HepG2 (cell line): ENCODE measurements at regions not wholly inside any gene's neighbourhood (a gene's known extent, or its start where the extent isn't known, plus 50 kb on each side); places are given as distances from the start of the nearest gene placed in this dataset.

ENCODE experiments used
- ATAC-seq: fragments of 200-7000 bp; cut with Tn5 transposase; 3 replicates; pipeline ENCODE4 v1.9.1; 2020; ENCODE audit warnings: mild to moderate bottlenecking, moderate library complexity
- BruUV-seq: library from RNA; stranded (reverse); fragments of 400-500 nt; replicated peaks from 2 replicates; lab custom pipeline; 2021; lab: Mats Ljungman, UMichigan
- CTCF ChIA-PET: fragments of 300-600 bp; formaldehyde crosslinking; extraction: SDS; loops from one replicate; lab custom pipeline; 2021; ENCODE audit warnings: low total read pairs, inconsistent platforms, low intra/inter-chr PET ratio; lab: Yijun Ruan, JAX
- POLR2A ChIA-PET: fragments of 350-600 bp; sonication (Branson Sonifier 250); formaldehyde crosslinking; loops from one replicate; lab custom pipeline; 2020; ENCODE audit warnings: antibody characterized with exemption, inconsistent platforms; lab: Yijun Ruan, JAX
- DNase-seq: peaks from one replicate; pipeline ENCODE4 v3.0.0-alpha.2; 2015; ENCODE audit warnings: low spot score
- FAIRE-seq: peaks from 3 replicates; lab custom pipeline; 2011; peaks lifted over from hg19 to GRCh38; lab: Jason Lieb, UNC
- H2AFZ ChIP-seq: one replicate; pipeline ENCODE4 v1.6.1; 2011; ENCODE audit warnings: low read length, inconsistent platforms
- H3K27ac ChIP-seq: fragments of 300-600 bp; 3 replicates; pipeline ENCODE4 v1.8.0; 2011; ENCODE audit warnings: mixed run types, mild to moderate bottlenecking, mixed read lengths, low read length, inconsistent platforms; ENCODE audit not compliant: insufficient read depth; ENCODE audit errors: extremely low read length
- H3K27me3 ChIP-seq, 2 experiments: fragments of 200-600 bp in 1 of 2; 2 replicates in 1 of 2; 3 replicates in 1 of 2; pipeline versions ENCODE4 v1.6.0 to v1.8.0; 2011; ENCODE audit warnings: low read length in 2 of 2, mild to moderate bottlenecking in 2 of 2, moderate library complexity in 2 of 2, inconsistent platforms in 1 of 2; ENCODE audit not compliant: insufficient read depth in 2 of 2, control insufficient read depth in 1 of 2
- H3K36me3 ChIP-seq, 2 experiments: fragments of 200-600 bp in 1 of 2; replicated peaks in 1 of 2; 2 replicates in 1 of 2; 3 replicates in 1 of 2; pipeline versions ENCODE4 v1.5.1 to v1.8.0; 2011; ENCODE audit warnings: low read length in 2 of 2, inconsistent platforms in 1 of 2; ENCODE audit not compliant: insufficient read depth in 2 of 2, control insufficient read depth in 1 of 2
- H3K4me1 ChIP-seq: 2 replicates; pipeline ENCODE4 v1.5.1; 2012; ENCODE audit warnings: low read length, inconsistent platforms; ENCODE audit not compliant: insufficient read depth
- H3K4me2 ChIP-seq: 2 replicates; pipeline ENCODE4 v1.6.0; 2011; ENCODE audit warnings: low read depth, low read length, inconsistent platforms
- H3K4me3 ChIP-seq, 3 experiments: fragments of 200-600 bp in 1 of 3; sonication (generic), shearing (Covaris generic) in 1 of 3; replicated peaks in 1 of 3; 2 replicates each; pipeline ENCODE4 v1.5.1; 2011 to 2016; ENCODE audit warnings: low read length in 3 of 3, inconsistent platforms in 2 of 3, low read depth in 2 of 3, mild to moderate bottlenecking in 2 of 3, control low read depth in 1 of 3, mixed read lengths in 1 of 3; ENCODE audit not compliant: insufficient read depth in 1 of 3
- H3K79me2 ChIP-seq: one replicate; pipeline ENCODE4 v1.6.1; 2011; ENCODE audit warnings: low read length, inconsistent platforms; ENCODE audit not compliant: insufficient read depth
- H3K9ac ChIP-seq: 2 replicates; pipeline ENCODE4 v1.6.0; 2011; ENCODE audit warnings: mild to moderate bottlenecking, low read depth, low read length, inconsistent platforms; ENCODE audit not compliant: insufficient read depth
- H3K9me3 ChIP-seq: 2 replicates; pipeline ENCODE4 v1.5.1; 2012; ENCODE audit warnings: mild to moderate bottlenecking, low read length
- H4K20me1 ChIP-seq: 2 replicates; pipeline ENCODE4 v1.6.0; 2011; ENCODE audit warnings: inconsistent platforms, mild to moderate bottlenecking, low read length, moderate library complexity; ENCODE audit not compliant: insufficient read depth
- GPN1 ChIP-seq: sonication (generic); formaldehyde crosslinking; IDR thresholded peaks from 2 replicates; pipeline ENCODE4 v1.5.1; 2020; ENCODE audit warnings: missing genetic modification reagents, borderline replicate concordance
- HOMEZ ChIP-seq: IDR thresholded peaks from 2 replicates; pipeline ENCODE4 v1.6.1; 2016; ENCODE audit warnings: low read depth
- MED8 ChIP-seq: sonication (generic); formaldehyde crosslinking; IDR thresholded peaks from 2 replicates; pipeline ENCODE4 v1.8.1; 2023; ENCODE audit warnings: mild to moderate bottlenecking, missing genetic modification reagents; ENCODE audit not compliant: insufficient replicate concordance
- NFKB2 ChIP-seq: sonication (generic); formaldehyde crosslinking; IDR thresholded peaks from 2 replicates; pipeline ENCODE4 v1.4.0; 2020; ENCODE audit warnings: missing genetic modification reagents, borderline replicate concordance
- POLR2G ChIP-seq: fragments of 200-400 bp; formaldehyde crosslinking; IDR thresholded peaks from 2 replicates; pipeline ENCODE4 v1.6.1; 2018; ENCODE audit warnings: mild to moderate bottlenecking, low read depth, low read length, moderate library complexity
- RAD21 ChIP-seq: fragments of 450-650 bp; formaldehyde crosslinking; IDR thresholded peaks from 2 replicates; pipeline ENCODE4 v1.5.0; 2020; ENCODE audit warnings: mild to moderate bottlenecking
- REL ChIP-seq: sonication (generic); formaldehyde crosslinking; conservative IDR thresholded peaks from 2 replicates; pipeline ENCODE4 v1.8.0; 2022; ENCODE audit warnings: mild to moderate bottlenecking, missing genetic modification reagents, moderate library complexity
- TBP ChIP-seq: sonication (generic); formaldehyde crosslinking; IDR thresholded peaks from 2 replicates; pipeline ENCODE4 v1.5.0; 2020; ENCODE audit warnings: missing genetic modification reagents
- TGIF2 ChIP-seq: IDR thresholded peaks from 2 replicates; pipeline ENCODE4 v1.6.1; 2016; ENCODE audit warnings: control low read depth, missing compliant biosample characterization
- ZNF180 ChIP-seq: sonication (generic); formaldehyde crosslinking; IDR thresholded peaks from 2 replicates; pipeline ENCODE4 v1.4.0; 2020; ENCODE audit warnings: low read depth, missing genetic modification reagents, borderline replicate concordance
- ZNF207 ChIP-seq: fragments of 450-650 bp; IDR thresholded peaks from 2 replicates; pipeline ENCODE4 v1.6.1; 2016; ENCODE audit warnings: antibody characterized with exemption, borderline replicate concordance
- ZNF253 ChIP-seq: sonication (generic); formaldehyde crosslinking; IDR thresholded peaks from 2 replicates; pipeline ENCODE4 v1.8.0; 2022; ENCODE audit warnings: mild to moderate bottlenecking, missing genetic modification reagents, borderline replicate concordance
- ZNF407 ChIP-seq: sonication (generic); formaldehyde crosslinking; IDR thresholded peaks from one replicate; pipeline ENCODE4 v1.5.1; 2020; ENCODE audit warnings: mild to moderate bottlenecking, missing genetic modification reagents; ENCODE audit errors: not compliant biosample characterization
- ZNF670 ChIP-seq: sonication (generic); formaldehyde crosslinking; IDR thresholded peaks from 2 replicates; pipeline ENCODE4 v1.8.0; 2022; ENCODE audit warnings: mild to moderate bottlenecking, missing genetic modification reagents, borderline replicate concordance
- ZNF75D ChIP-seq: sonication (generic); formaldehyde crosslinking; IDR thresholded peaks from 2 replicates; pipeline ENCODE4 v1.8.1; 2023; ENCODE audit warnings: missing genetic modification reagents, mild to moderate bottlenecking, borderline replicate concordance
- WGBS: methylation state at CpG from one replicate; pipeline ENCODE4 v1.1.6; 2017; ENCODE audit warnings: low lambda C conversion rate; 5-methylcytosine and 5-hydroxymethylcytosine counted together
- in situ Hi-C: cut with HindIII; loops from 2 replicates; pipeline ENCODE4 v1.10.0; 2017; ENCODE audit warnings: low pct_unique_long_range_greater_than_20kb; ENCODE audit not compliant: extremely low pct_ligation_motif_present
- intact Hi-C: fragments of 100-400 bp; cut with micrococcal nuclease; formaldehyde crosslinking; loops from one replicate; pipeline ENCODE4 v1.10.0; 2022; ENCODE audit not compliant: unreplicated experiment
- TF ChIP-seq, protein P1 (sequence below): sonication (generic); IDR thresholded peaks from 2 replicates; pipeline ENCODE4 v1.6.1; 2016; ENCODE audit warnings: low read depth, borderline replicate concordance

GRCh38 chr10:16199216-16199615, 237.6 kb upstream of the PTER start:
- Histone ChIP-seq H2AFZ (no peak overlapping the region), H3K79me2 (no peaks in the 10 kb centered on the region), H3K27me3 (no peaks in the 10 kb centered on the region)
- TF ChIP-seq MED8 (CRISPR knock-in tag) = no peak
- no peak for TF ChIP-seq NFKB2 (CRISPR knock-in tag)
- TF ChIP-seq ZNF670 = no peak
- no peak for TF ChIP-seq GPN1 (CRISPR knock-in tag)
- no peak for TF ChIP-seq ZNF253 (CRISPR knock-in tag)
- no peak for TF ChIP-seq RAD21
- TF ChIP-seq ZNF180 (CRISPR knock-in tag) = no peak
- TF ChIP-seq, protein P1, sequence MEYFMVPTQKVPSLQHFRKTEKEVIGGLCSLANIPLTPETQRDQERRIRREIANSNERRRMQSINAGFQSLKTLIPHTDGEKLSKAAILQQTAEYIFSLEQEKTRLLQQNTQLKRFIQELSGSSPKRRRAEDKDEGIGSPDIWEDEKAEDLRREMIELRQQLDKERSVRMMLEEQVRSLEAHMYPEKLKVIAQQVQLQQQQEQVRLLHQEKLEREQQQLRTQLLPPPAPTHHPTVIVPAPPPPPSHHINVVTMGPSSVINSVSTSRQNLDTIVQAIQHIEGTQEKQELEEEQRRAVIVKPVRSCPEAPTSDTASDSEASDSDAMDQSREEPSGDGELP = no peak
- no peak for TF ChIP-seq TBP (CRISPR knock-in tag)
- TF ChIP-seq ZNF207 = no peak
- no peak for TF ChIP-seq HOMEZ (CRISPR knock-in tag)
- no peak for TF ChIP-seq ZNF407 (CRISPR knock-in tag)
- no peak for TF ChIP-seq REL
- no peak for TF ChIP-seq TGIF2 (CRISPR knock-in tag)
- TF ChIP-seq ZNF75D (CRISPR knock-in tag) = no peak
- no peak for TF ChIP-seq POLR2G
- TF ChIP-seq, all 625 proteins: peak for 0
- ChIA-PET POLR2A (no interaction called here), CTCF (no interaction called here)
- WGBS = 15% methylated on average over 4 of the region's 4 CpGs
- Histone ChIP-seq H3K4me3 (no peak overlapping the region), H4K20me1 (no peaks in the 10 kb centered on the region), H3K9me3 (no peaks in the 10 kb centered on the region; the same call in 1 of the 2 replicates), H3K36me3 (no peaks in the 10 kb centered on the region), H3K4me1 (no peaks in the 10 kb centered on the region), H3K9ac (no peak overlapping the region), H3K4me2 (no peak overlapping the region), H3K27ac (no peak overlapping the region)
- BruUV-seq = no TSS peak
- ATAC-seq (no peak), DNase-seq (no peak), FAIRE-seq (no peak)
- in situ Hi-C loops (no loop called here), intact Hi-C loops (no loop called here)
